T-helper 2 cell (primary cell): ENCODE measurements at regions not wholly inside any gene's neighbourhood (a gene's known extent, or its start where the extent isn't known, plus 50 kb on each side); places are given as distances from the start of the nearest gene placed in this dataset.

Experiments
- DNase-seq, 5 experiments: peaks; one replicate each; pipeline versions ENCODE4 v3.0.0 to v3.0.0-alpha.2; 2012 to 2022

GRCh38 chr12:102533483-102534215, 53.3 kb upstream of the IGF1 start:
- no peak for DNase-seq
